ENCODE measurements at regions not wholly inside any gene's neighbourhood (a gene's known extent, or its start where the extent isn't known, plus 50 kb on each side); places are given as distances from the start of the nearest gene placed in this dataset.

DNA sequence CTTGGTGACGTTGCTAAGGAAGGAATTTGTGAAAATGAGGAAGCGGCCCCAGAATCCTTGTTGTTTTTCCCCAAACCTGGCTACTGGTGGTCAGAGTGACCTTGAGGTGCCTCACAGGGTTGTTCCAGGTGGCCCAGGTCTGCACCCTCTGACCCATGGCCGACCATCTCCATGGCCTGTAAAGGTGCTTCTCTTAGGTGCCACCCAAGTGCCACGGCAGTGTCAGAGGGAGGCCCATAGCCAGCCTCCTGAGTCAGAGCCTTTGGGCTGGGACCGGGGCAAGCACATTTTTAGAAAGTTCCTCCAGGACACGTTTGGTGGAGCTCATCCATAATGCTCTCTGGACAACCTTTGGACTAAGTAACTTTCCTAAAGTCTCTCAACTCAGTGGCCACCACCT lies 83.9 kb upstream of the IRS2 start:
- no peak for DNase-seq (ENCODE audit: low read depth in 1 of 2, low spot score in 1 of 2)
- ATAC-seq = no peak
- ChIA-PET POLR2A (interaction anchor here (0.6 to 0.9 kb wide), 2 partner anchors 715 to 955 kb away, joined by 3 to 4 read pairs; no protein-coding TSS in a partner anchor), CTCF (interaction anchor here (0.6 to 2.9 kb wide), 12 partner anchors 9 to 244 kb away, joined by 3 to 8 read pairs (median 3); no protein-coding TSS in a partner anchor)
- FAIRE-seq = no peak
- TF ChIP-seq, protein P1, sequence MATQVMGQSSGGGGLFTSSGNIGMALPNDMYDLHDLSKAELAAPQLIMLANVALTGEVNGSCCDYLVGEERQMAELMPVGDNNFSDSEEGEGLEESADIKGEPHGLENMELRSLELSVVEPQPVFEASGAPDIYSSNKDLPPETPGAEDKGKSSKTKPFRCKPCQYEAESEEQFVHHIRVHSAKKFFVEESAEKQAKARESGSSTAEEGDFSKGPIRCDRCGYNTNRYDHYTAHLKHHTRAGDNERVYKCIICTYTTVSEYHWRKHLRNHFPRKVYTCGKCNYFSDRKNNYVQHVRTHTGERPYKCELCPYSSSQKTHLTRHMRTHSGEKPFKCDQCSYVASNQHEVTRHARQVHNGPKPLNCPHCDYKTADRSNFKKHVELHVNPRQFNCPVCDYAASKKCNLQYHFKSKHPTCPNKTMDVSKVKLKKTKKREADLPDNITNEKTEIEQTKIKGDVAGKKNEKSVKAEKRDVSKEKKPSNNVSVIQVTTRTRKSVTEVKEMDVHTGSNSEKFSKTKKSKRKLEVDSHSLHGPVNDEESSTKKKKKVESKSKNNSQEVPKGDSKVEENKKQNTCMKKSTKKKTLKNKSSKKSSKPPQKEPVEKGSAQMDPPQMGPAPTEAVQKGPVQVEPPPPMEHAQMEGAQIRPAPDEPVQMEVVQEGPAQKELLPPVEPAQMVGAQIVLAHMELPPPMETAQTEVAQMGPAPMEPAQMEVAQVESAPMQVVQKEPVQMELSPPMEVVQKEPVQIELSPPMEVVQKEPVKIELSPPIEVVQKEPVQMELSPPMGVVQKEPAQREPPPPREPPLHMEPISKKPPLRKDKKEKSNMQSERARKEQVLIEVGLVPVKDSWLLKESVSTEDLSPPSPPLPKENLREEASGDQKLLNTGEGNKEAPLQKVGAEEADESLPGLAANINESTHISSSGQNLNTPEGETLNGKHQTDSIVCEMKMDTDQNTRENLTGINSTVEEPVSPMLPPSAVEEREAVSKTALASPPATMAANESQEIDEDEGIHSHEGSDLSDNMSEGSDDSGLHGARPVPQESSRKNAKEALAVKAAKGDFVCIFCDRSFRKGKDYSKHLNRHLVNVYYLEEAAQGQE (IDR thresholded peaks at IDR 0.05) = no peak
- no peak for TF ChIP-seq CHD4 (IDR thresholded peaks at IDR 0.05; ENCODE audit: borderline replicate concordance)
- no peak for TF ChIP-seq MYC (IDR thresholded peaks at IDR 0.05; ENCODE audit: borderline replicate concordance, low read length)
- TF ChIP-seq, protein P2, sequence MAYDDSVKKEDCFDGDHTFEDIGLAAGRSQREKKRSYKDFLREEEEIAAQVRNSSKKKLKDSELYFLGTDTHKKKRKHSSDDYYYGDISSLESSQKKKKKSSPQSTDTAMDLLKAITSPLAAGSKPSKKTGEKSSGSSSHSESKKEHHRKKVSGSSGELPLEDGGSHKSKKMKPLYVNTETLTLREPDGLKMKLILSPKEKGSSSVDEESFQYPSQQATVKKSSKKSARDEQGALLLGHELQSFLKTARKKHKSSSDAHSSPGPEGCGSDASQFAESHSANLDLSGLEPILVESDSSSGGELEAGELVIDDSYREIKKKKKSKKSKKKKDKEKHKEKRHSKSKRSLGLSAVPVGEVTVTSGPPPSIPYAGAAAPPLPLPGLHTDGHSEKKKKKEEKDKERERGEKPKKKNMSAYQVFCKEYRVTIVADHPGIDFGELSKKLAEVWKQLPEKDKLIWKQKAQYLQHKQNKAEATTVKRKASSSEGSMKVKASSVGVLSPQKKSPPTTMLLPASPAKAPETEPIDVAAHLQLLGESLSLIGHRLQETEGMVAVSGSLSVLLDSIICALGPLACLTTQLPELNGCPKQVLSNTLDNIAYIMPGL (CRISPR knock-in tag; IDR thresholded peaks at IDR 0.05; ENCODE audit: borderline replicate concordance) = no peak
- TF ChIP-seq SREBF2 (IDR thresholded peaks at IDR 0.05) = no peak
- TF ChIP-seq HDAC2 (IDR thresholded peaks at IDR 0.05) = no peak
- TF ChIP-seq NR3C1 (IDR thresholded peaks at IDR 0.05) = no peak
- TF ChIP-seq CEBPB (IDR thresholded peaks at IDR 0.05) = no peak
- Histone ChIP-seq H3K9me3 (no peaks in the 10 kb centered on the region), H3K4me1 (peaks cover 43% of the 10 kb centered on the region), H3K27ac (peak overlapping the region; percentile 86 to 89), H3K4me3 (peak overlapping the region; percentile 53; the same call in 1 of the 3 replicates), H3K4me2 (peak overlapping the region; percentile 96)
- 96% methylated on average over 6 of the region's 6 CpGs for WGBS (ENCODE audit: missing lambda C conversion rate)

DNA sequence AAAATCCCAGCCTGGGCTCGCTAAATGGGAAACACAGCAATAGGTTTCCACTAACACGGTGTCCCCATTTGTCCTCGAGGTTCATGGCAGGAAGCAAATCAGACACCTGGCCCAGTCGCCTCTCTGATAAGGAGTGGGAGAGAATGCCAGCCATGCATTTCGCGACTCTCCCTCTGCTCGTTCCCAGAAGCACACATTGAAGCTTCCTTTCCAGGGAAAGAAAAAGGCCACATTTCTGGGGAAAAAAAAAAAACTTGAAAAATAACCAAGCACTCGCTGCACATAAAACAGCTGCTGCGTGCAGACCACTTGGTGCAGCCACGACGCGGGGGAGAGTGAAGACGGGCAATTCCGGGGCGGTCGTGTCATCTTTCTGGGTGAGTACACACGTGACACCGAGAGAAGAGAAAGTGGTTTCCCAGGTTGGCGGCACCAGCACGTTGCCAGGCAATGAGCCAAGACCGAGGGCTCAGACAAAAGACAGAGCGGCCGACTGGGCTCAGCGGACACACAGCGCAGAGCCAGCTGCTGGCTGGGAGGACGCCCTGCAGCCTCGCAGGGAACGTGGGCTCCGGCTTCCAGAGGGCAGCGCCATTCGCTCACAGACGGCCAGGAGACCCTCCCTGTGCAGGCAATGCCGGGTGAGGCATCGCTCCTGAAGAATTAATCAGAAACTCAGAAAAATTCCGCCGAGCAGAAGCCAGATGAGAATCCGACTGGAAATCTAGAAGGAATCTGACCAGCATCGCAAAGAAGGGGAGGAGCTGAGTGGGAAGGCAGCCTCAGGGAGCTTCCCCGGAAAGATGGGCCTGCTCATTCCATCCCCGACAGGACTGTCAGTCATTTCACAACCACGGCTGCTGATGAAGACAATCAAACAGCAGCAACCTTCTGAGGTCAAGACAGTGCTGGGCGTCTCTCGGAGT lies 83.2 kb upstream of the IRS2 start:
- CTCF ChIA-PET = interaction anchor here (0.6 to 2.9 kb wide), 13 partner anchors 9 to 245 kb away, joined by 3 to 8 read pairs (median 3); no protein-coding TSS in a partner anchor
- ATAC-seq (peak; percentile 98 to 99), DNase-seq (ENCODE audit: low read depth in 1 of 2, low spot score in 1 of 2) (peak; percentile 70 to 87), FAIRE-seq (no peak)
- H3K9me3 ChIP-seq = no peaks in the 10 kb centered on the region
- peaks cover 36% of the 10 kb centered on the region for H3K4me1 ChIP-seq
- WGBS (ENCODE audit: missing lambda C conversion rate) = 6% methylated on average over 42 of the region's 43 CpGs
- POLR2A ChIA-PET = interaction anchor here (0.6 to 0.9 kb wide), 4 partner anchors 73 to 954 kb away, joined by 3 to 4 read pairs (median 3); no protein-coding TSS in a partner anchor
- peak overlapping the region; percentile 96 for H3K4me2 ChIP-seq
- peak overlapping the region; percentile 53 for H3K4me3 ChIP-seq
- H3K27ac ChIP-seq = peak overlapping the region; percentile 86 to 89
- 0 out of 2 replicates have a peak, but pooled peaks have one; percentile 20 for TF ChIP-seq BHLHE40 (IDR thresholded peaks at IDR 0.05; ENCODE audit: low read depth, low read length)
- TF ChIP-seq EHF (CRISPR knock-in tag; IDR thresholded peaks at IDR 0.05) = no peak
- peak; percentile 1 for TF ChIP-seq MAFK (IDR thresholded peaks at IDR 0.05; ENCODE audit: partially characterized antibody)
- no peak for TF ChIP-seq NR3C1 (IDR thresholded peaks at IDR 0.05)
- no peak for TF ChIP-seq CHD4 (IDR thresholded peaks at IDR 0.05; ENCODE audit: borderline replicate concordance)
- TF ChIP-seq, protein P3, sequence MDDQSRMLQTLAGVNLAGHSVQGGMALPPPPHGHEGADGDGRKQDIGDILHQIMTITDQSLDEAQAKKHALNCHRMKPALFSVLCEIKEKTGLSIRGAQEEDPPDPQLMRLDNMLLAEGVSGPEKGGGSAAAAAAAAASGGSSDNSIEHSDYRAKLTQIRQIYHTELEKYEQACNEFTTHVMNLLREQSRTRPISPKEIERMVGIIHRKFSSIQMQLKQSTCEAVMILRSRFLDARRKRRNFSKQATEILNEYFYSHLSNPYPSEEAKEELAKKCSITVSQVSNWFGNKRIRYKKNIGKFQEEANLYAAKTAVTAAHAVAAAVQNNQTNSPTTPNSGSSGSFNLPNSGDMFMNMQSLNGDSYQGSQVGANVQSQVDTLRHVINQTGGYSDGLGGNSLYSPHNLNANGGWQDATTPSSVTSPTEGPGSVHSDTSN (IDR thresholded peaks at IDR 0.05) = no peak
- no peak for TF ChIP-seq CBX8 (IDR thresholded peaks at IDR 0.05)
- TF ChIP-seq HOXA7 (CRISPR knock-in tag; IDR thresholded peaks at IDR 0.05) = no peak
- 0 out of 5 replicates have a peak, but pooled peaks of 1 of the 2 experiments have one; percentile 30 for TF ChIP-seq JUN (IDR thresholded peaks at IDR 0.05)
- TF ChIP-seq RARB (CRISPR knock-in tag; IDR thresholded peaks at IDR 0.05) = no peak
- peak; percentile 65 for TF ChIP-seq SMC3 (IDR thresholded peaks at IDR 0.05)
- no peak for TF ChIP-seq MAZ (IDR thresholded peaks at IDR 0.05; ENCODE audit: borderline replicate concordance, low read depth, low read length)
- TF ChIP-seq RAD21 (conservative IDR thresholded peaks at IDR 0.05 in 1 of 2, IDR thresholded peaks at IDR 0.05 in 1 of 2) = peak; percentile 45 to 52
- 0 out of 2 replicates have a peak, but pooled peaks have one; percentile 11 for TF ChIP-seq JUNB (IDR thresholded peaks at IDR 0.05)
- TF ChIP-seq ZC3H11A (IDR thresholded peaks at IDR 0.05) = no peak
- no peak for TF ChIP-seq ZNF302 (CRISPR knock-in tag; IDR thresholded peaks at IDR 0.05)
- TF ChIP-seq, protein P4, sequence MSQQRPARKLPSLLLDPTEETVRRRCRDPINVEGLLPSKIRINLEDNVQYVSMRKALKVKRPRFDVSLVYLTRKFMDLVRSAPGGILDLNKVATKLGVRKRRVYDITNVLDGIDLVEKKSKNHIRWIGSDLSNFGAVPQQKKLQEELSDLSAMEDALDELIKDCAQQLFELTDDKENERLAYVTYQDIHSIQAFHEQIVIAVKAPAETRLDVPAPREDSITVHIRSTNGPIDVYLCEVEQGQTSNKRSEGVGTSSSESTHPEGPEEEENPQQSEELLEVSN (IDR thresholded peaks at IDR 0.05; ENCODE audit: borderline replicate concordance, low read depth) = peak; percentile 90
- TF ChIP-seq NPAS2 (CRISPR knock-in tag; IDR thresholded peaks at IDR 0.05; ENCODE audit: borderline replicate concordance) = peak; percentile 76
- TF ChIP-seq RFX5 (IDR thresholded peaks at IDR 0.05) = no peak
- TF ChIP-seq, protein P5, sequence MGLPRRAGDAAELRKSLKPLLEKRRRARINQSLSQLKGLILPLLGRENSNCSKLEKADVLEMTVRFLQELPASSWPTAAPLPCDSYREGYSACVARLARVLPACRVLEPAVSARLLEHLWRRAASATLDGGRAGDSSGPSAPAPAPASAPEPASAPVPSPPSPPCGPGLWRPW (IDR thresholded peaks at IDR 0.05) = no peak
- TF ChIP-seq ZSCAN20 (CRISPR knock-in tag; IDR thresholded peaks at IDR 0.05) = no peak
- TF ChIP-seq SREBF2 (IDR thresholded peaks at IDR 0.05) = no peak
- TF ChIP-seq, protein P6, sequence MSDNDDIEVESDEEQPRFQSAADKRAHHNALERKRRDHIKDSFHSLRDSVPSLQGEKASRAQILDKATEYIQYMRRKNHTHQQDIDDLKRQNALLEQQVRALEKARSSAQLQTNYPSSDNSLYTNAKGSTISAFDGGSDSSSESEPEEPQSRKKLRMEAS (IDR thresholded peaks at IDR 0.05) = peak; percentile 96
- peak; percentile 24; the same call in 1 of the 2 replicates for TF ChIP-seq MYC (IDR thresholded peaks at IDR 0.05; ENCODE audit: borderline replicate concordance, low read length)

All from A549 (cell line).